Heart left ventricle (tissue), 16 donors: ENCODE measurements at regions not wholly inside any gene's neighbourhood (a gene's known extent, or its start where the extent isn't known, plus 50 kb on each side); places are given as distances from the start of the nearest gene placed in this dataset.
"Not testable (repeated sequence)": the region's sequence is repeated elsewhere in the genome, so short reads cannot be mapped to it uniquely, and the experiment has no call there.

Source experiments
- ATAC-seq, 4 donors: fragments of 200-7000 bp; cut with Tn5 transposase; one replicate each; pipeline ENCODE4 v1.9.1; 2020 to 2022; ENCODE audit warnings: moderate library complexity in 4 of 4, mild to moderate bottlenecking in 3 of 4, moderate number of reproducible peaks in 1 of 4
- DNase-seq, 5 donors: peaks; one replicate each; pipeline ENCODE4 v3.0.0-alpha.2; 2020
- H3K27ac ChIP-seq, 12 donors: fragments of 200-600 bp; sonication (generic) in 4 of 12; one replicate each; pipeline versions ENCODE4 v1.5.0 to v1.8.0; 2016 to 2022; ENCODE audit warnings: mild to moderate bottlenecking in 2 of 12
- H3K27me3 ChIP-seq, 9 donors: fragments of 200-600 bp; sonication (generic) in 2 of 9; one replicate each; pipeline versions ENCODE4 v1.5.1 to v1.8.0; 2016 to 2022; ENCODE audit warnings: mild to moderate bottlenecking in 3 of 9
- H3K36me3 ChIP-seq, 9 donors: fragments of 200-600 bp; sonication (generic) in 2 of 9; one replicate each; pipeline versions ENCODE4 v1.5.0 to v1.8.0; 2018 to 2022; ENCODE audit warnings: mild to moderate bottlenecking in 2 of 9
- H3K4me1 ChIP-seq, 12 donors: fragments of 200-600 bp; sonication (generic) in 4 of 12; one replicate each; pipeline versions ENCODE4 v1.5.0 to v1.8.0; 2016 to 2022; ENCODE audit warnings: mild to moderate bottlenecking in 3 of 12
- H3K4me3 ChIP-seq, 12 donors: fragments of 200-600 bp; sonication (generic) in 4 of 12; one replicate each; pipeline versions ENCODE4 v1.5.0 to v1.8.0; 2017 to 2022; ENCODE audit warnings: mild to moderate bottlenecking in 9 of 12, moderate library complexity in 4 of 12
- H3K9me3 ChIP-seq, 12 donors: fragments of 200-600 bp; sonication (generic) in 4 of 12; one replicate each; pipeline versions ENCODE4 v1.5.0 to v1.8.0; 2016 to 2022; ENCODE audit warnings: mild to moderate bottlenecking in 1 of 12
- WGBS, 4 donors: extraction: QIAGEN DNeasy Blood & Tissue Kit in 2 of 4; methylation state at CpG; one replicate each; pipeline versions ENCODE4 v1.1.5 to v1.1.7; 2013 to 2018; 5-methylcytosine and 5-hydroxymethylcytosine counted together
- intact Hi-C, 10 donors: fragments of 100-400 bp; cut with DNase I; formaldehyde crosslinking; loops; one replicate each; pipeline versions ENCODE4 v1.11.1 to v1.14.2; 2022
- donor health status: ischemic (EF 13 %, LVEDD 7.1; RV severe dilation, severe dysfunction).
- donor health status: healthy with polysubstance abuse.
- donor health status: DM: no; HTN: yes; CAD: no.
- donor health status: DM: no; HTN: no; CAD: no.
- donor health status: ischemic (EF 25% LVEDD 6.9; RV normal size, moderate dysfunction).
- donor health status: ischemic (EF 25% LVEDD 5.7; RV mildly dilated, moderate dysfunction).
- donor health status: healthy.
- donor health status: DM: yes; HTN: yes; CAD: no.
- donor health status: ischemic (EF 35%, LVEDD 5.7; RV mildly dilated, moderate dysfunction).
- donor health status: nonischemic (EF 11% LVEDD 7.7; RV severe dilation, severe dysfunction).
- donor health status: DM: yes; HTN: yes; CAD: no.
- donor health status: PGD.
- donor health status: ischemic (EF 29% LVEDD 5.4; RV normal size, mild dysfunction).
- donor health status: nonischemic (EF 23%, LVEDD 6.1; RV moderate dilation, normal function).

GRCh38 chr12:37814529-37814928 is 502.0 kb upstream of the ALG10B start:
- intact Hi-C loops, H3K27me3 ChIP-seq, H3K4me1 ChIP-seq, H3K36me3 ChIP-seq, ATAC-seq, H3K27ac ChIP-seq, H3K4me3 ChIP-seq: not testable (repeated sequence)
- peak in 1 of 5 donors; percentile 25 for DNase-seq
- WGBS, 4 donors, result 92 to 96% methylated on average over 21 to 25 of the region's 35 CpGs; no CpG with 5 or more reads in 2 of the 4 donors
- H3K9me3 ChIP-seq, result peaks cover 0 to 74% (median 39%) of the 10 kb centered on the region in 12 donors
